ENCODE measurements at regions not wholly inside any gene's neighbourhood (a gene's known extent, or its start where the extent isn't known, plus 50 kb on each side); places are given as distances from the start of the nearest gene placed in this dataset.
"Not testable (repeated sequence)": the region's sequence is repeated elsewhere in the genome, so short reads cannot be mapped to it uniquely, and the experiment has no call there.

DNA sequence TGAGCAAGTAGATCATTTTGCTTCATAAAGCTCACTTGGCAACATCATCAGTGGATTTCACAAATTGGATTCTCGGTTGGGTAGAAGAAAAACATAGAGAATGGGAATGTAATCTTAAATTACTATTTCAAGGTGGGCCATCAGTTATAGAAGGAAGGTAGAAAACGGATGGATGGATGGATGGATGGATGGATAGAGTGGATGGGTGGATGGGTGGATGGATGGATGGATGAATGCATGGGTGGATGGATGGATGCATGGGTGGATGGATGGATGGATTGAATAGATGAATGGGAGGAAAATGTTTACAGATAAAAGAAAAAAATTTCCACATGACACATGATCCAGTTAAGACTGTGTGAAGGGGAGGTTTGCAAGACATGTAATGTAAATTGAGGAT is 159.7 kb downstream of the MEX3B start:
- Mint-ChIP-seq H3K9me3 (peaks cover 12% of the 10 kb centered on the region), H3K36me3 (ENCODE audit: low read depth) (no peaks in the 10 kb centered on the region), H3K27ac (no peak overlapping the region), H3K4me3 (no peak overlapping the region), H3K27me3 (no peaks in the 10 kb centered on the region), H3K4me1 (ENCODE audit: low read depth) (peaks cover 5% of the 10 kb centered on the region)
- intact Hi-C loops (cut with micrococcal nuclease) = no loop called here

DNA sequence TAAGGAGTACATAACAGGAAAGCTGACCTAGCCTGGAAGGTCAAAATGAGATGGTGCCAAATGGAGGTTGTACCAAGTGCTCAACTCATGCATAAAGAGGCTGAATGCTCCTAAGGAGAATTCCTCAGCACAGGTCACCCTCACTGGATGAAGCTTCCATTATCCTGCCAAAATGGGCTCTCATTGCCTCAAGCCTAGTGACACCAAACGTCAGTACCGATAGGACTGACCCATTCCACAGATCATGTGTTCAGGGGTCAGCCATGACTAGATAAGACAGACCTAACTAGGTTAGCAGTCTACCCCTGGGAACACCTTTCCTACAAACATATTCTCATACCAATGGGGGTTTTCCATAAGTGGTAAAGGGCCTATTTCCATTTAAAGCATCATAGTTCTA is 160.7 kb downstream of the MEX3B start:
- Mint-ChIP-seq H3K27ac (no peak overlapping the region), H3K9me3 (peaks cover 12% of the 10 kb centered on the region), H3K4me1 (ENCODE audit: low read depth) (peaks cover 5% of the 10 kb centered on the region), H3K36me3 (ENCODE audit: low read depth) (no peaks in the 10 kb centered on the region), H3K27me3 (no peaks in the 10 kb centered on the region), H3K4me3 (no peak overlapping the region)
- intact Hi-C loops (cut with micrococcal nuclease) = no loop called here

- Mint-ChIP-seq H3K4me3 (no peak overlapping the region), H3K9me3 (peaks cover 9% of the 10 kb centered on the region), H3K36me3 (ENCODE audit: low read depth) (no peaks in the 10 kb centered on the region), H3K27ac (no peak overlapping the region), H3K27me3 (no peaks in the 10 kb centered on the region), H3K4me1 (ENCODE audit: low read depth) (peaks cover 5% of the 10 kb centered on the region)
- intact Hi-C loops (cut with micrococcal nuclease) = no loop called here
Observed at GRCh38 chr15:81882504-81882903, 163.3 kb downstream of the MEX3B start.

- no peaks in the 10 kb centered on the region for H3K36me3 Mint-ChIP-seq (ENCODE audit: low read depth)
- no peak overlapping the region for H3K4me3 Mint-ChIP-seq
- no peaks in the 10 kb centered on the region for H3K9me3 Mint-ChIP-seq
- intact Hi-C loops (cut with micrococcal nuclease) = no loop called here
- H3K27me3 Mint-ChIP-seq = no peaks in the 10 kb centered on the region
- no peak overlapping the region for H3K27ac Mint-ChIP-seq
- peaks cover 5% of the 10 kb centered on the region for H3K4me1 Mint-ChIP-seq (ENCODE audit: low read depth)
Observed at GRCh38 chr15:81880833-81881232, 165.0 kb downstream of the MEX3B start.

GRCh38 chr15:81880314-81880713 is 165.5 kb downstream of the MEX3B start:
- H3K4me3 Mint-ChIP-seq = no peak overlapping the region
- H3K36me3 Mint-ChIP-seq (ENCODE audit: low read depth) = no peaks in the 10 kb centered on the region
- H3K27me3 Mint-ChIP-seq = no peaks in the 10 kb centered on the region
- H3K27ac Mint-ChIP-seq = no peak overlapping the region
- H3K9me3 Mint-ChIP-seq = no peaks in the 10 kb centered on the region
- intact Hi-C loops (cut with micrococcal nuclease) = no loop called here
- H3K4me1 Mint-ChIP-seq (ENCODE audit: low read depth) = peaks cover 5% of the 10 kb centered on the region

GRCh38 chr15:81875717-81876116 is 170.1 kb downstream of the MEX3B start:
- H3K27me3 Mint-ChIP-seq; intact Hi-C loops (cut with micrococcal nuclease); H3K4me1 Mint-ChIP-seq (ENCODE audit: low read depth): not testable (repeated sequence)

DNA sequence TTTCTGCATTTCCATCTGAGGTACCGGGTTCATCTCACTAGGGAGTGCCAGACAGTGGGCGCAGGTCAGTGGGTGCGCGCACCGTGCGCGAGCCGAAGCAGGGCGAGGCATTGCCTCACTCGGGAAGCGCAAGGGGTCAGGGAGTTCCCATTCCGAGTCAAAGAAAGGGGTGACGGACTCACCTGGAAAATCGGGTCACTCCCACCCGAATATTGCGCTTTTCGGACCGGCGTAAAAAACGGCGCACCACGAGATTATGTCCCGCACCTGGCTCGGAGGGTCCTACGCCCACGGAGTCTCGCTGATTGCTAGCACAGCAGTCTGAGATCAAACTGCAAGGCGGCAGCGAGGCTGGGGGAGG is 175.1 kb downstream of the MEX3B start:
- intact Hi-C loops (cut with micrococcal nuclease); H3K27ac Mint-ChIP-seq; H3K36me3 Mint-ChIP-seq (ENCODE audit: low read depth); H3K4me1 Mint-ChIP-seq (ENCODE audit: low read depth); H3K4me3 Mint-ChIP-seq; H3K27me3 Mint-ChIP-seq: not testable (repeated sequence)
- peaks cover 12% of the 10 kb centered on the region for H3K9me3 Mint-ChIP-seq

More at GRCh38 chr15:81875717-81876116, 170.1 kb downstream of the MEX3B start:
- H3K27ac Mint-ChIP-seq; H3K4me3 Mint-ChIP-seq; H3K36me3 Mint-ChIP-seq (ENCODE audit: low read depth); H3K9me3 Mint-ChIP-seq: not testable (repeated sequence)

- H3K27me3 Mint-ChIP-seq; H3K27ac Mint-ChIP-seq; H3K36me3 Mint-ChIP-seq (ENCODE audit: low read depth); H3K4me3 Mint-ChIP-seq; intact Hi-C loops (cut with micrococcal nuclease); H3K4me1 Mint-ChIP-seq (ENCODE audit: low read depth): not testable (repeated sequence)
- H3K9me3 Mint-ChIP-seq = peaks cover 12% of the 10 kb centered on the region
Observed at GRCh38 chr15:81870062-81870745, 175.6 kb downstream of the MEX3B start.

DNA sequence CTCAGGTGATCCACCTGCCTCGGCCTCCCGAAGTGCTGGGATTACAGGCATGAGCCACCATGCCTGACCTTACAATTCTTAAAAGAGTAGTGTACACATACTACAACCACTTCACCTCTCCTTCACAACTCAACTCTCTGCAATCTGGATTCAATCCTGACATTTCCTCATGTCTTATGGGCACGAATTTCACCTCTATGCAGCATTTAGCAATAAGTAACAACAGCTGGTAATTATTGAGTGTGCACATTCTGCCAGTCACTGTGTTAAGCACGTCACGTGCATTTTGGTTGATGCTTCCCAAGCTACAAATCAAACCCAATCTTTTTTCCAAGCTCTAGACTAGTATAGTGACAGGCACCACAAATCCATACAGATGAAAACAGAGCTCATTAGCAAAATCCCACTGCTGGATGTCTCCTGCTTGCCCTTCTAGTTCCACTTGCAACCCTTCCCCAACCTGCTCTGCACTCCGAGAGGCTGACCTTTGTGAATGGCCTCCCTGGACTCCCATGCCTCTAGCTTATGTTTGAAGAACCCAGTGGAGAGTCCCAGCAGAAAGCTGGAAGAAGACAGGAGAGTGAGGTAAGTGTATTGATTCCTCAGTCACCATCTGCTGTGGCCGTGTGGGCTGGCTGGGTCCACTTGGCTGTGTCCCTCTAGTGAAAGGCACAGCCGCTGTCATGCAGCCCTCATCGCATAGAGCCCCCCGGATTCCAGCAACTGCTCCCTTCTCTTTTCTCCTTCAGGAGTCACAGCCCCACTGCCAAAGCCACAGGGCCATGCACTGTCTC is 176.5 kb downstream of the MEX3B start:
- H3K27ac Mint-ChIP-seq = no peak overlapping the region
- intact Hi-C loops (cut with micrococcal nuclease) = no loop called here
- H3K27me3 Mint-ChIP-seq = no peaks in the 10 kb centered on the region
- peaks cover 12% of the 10 kb centered on the region for H3K9me3 Mint-ChIP-seq
- H3K4me1 Mint-ChIP-seq (ENCODE audit: low read depth) = no peaks in the 10 kb centered on the region
- no peak overlapping the region for H3K4me3 Mint-ChIP-seq
- H3K36me3 Mint-ChIP-seq (ENCODE audit: low read depth) = no peaks in the 10 kb centered on the region

- H3K4me3 Mint-ChIP-seq = no peak overlapping the region
- no peaks in the 10 kb centered on the region for H3K4me1 Mint-ChIP-seq (ENCODE audit: low read depth)
- intact Hi-C loops (cut with micrococcal nuclease) = no loop called here
- no peak overlapping the region for H3K27ac Mint-ChIP-seq
- H3K27me3 Mint-ChIP-seq = no peaks in the 10 kb centered on the region
- H3K36me3 Mint-ChIP-seq (ENCODE audit: low read depth) = no peaks in the 10 kb centered on the region
- H3K9me3 Mint-ChIP-seq = peaks cover 12% of the 10 kb centered on the region
Observed at GRCh38 chr15:81865850-81866537, 179.8 kb downstream of the MEX3B start.

DNA sequence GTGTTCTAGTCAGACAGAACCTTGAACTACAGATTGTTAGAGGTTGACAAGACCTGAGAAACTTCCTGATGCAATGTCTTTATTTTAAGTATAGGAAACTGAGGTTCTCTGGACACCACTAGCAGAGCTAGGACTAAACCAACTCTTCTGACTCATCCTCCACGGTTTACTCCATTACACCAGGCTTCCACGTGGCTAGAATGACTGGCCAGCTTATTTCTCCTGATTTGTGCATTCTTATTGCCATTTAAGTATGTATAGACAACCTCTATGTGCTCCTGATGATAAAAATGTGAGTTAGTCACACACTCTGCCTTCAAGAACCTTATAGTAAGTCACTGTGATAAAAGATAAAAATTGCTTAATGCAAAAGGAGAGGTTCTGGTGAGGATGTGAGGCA is 182.7 kb downstream of the MEX3B start:
- no peaks in the 10 kb centered on the region for H3K4me1 Mint-ChIP-seq (ENCODE audit: low read depth)
- no peaks in the 10 kb centered on the region for H3K27me3 Mint-ChIP-seq
- intact Hi-C loops (cut with micrococcal nuclease) = no loop called here
- no peaks in the 10 kb centered on the region for H3K9me3 Mint-ChIP-seq
- no peak overlapping the region for H3K4me3 Mint-ChIP-seq
- H3K27ac Mint-ChIP-seq = no peak overlapping the region
- H3K36me3 Mint-ChIP-seq (ENCODE audit: low read depth) = no peaks in the 10 kb centered on the region

DNA sequence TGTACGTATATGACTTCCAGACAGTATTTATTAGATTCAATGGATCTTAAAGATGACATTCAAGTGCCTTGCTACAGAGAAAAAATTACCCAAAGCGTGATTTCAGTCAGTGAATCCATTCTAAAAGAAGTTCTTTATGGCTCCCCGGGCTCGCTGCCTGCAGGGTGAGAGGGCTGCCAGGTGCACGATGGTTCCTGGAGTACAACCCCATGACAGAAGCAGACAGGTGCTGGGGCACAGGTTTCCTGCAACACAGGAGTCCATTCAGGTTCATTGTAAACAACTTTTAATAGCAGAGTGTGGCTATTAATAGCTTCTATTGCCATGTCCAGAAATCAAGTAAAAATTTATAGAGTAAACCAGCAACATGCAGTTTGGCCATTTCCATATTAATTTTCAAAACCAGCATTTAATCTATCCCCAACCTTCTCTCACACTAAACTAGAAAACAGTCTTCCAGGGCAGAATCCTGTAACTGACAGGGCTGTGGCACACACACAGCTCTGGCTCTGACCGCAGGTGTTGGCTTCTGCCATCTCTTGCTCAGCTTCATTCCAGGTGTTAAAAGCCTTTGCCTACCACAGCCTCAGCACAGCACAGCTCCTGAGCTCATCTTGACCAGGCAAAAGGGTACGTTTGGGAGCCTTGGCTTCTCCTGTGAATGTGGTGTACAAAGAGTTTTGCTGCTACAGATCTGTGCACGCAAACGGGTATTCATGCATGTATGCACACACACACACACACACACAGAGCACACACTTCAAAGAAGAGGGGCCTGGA is 185.9 kb downstream of the MEX3B start:
- Mint-ChIP-seq H3K36me3 (ENCODE audit: low read depth) (no peaks in the 10 kb centered on the region), H3K27me3 (no peaks in the 10 kb centered on the region), H3K4me1 (ENCODE audit: low read depth) (no peaks in the 10 kb centered on the region), H3K9me3 (no peaks in the 10 kb centered on the region), H3K4me3 (no peak overlapping the region), H3K27ac (no peak overlapping the region)
- intact Hi-C loops (cut with micrococcal nuclease) = no loop called here

- H3K9me3 Mint-ChIP-seq = no peaks in the 10 kb centered on the region
- intact Hi-C loops (cut with micrococcal nuclease) = no loop called here
- H3K36me3 Mint-ChIP-seq (ENCODE audit: low read depth) = no peaks in the 10 kb centered on the region
- no peaks in the 10 kb centered on the region for H3K4me1 Mint-ChIP-seq (ENCODE audit: low read depth)
- H3K27me3 Mint-ChIP-seq = no peaks in the 10 kb centered on the region
- H3K27ac Mint-ChIP-seq = no peak overlapping the region
- H3K4me3 Mint-ChIP-seq = no peak overlapping the region
Observed at GRCh38 chr15:81858586-81858985, 187.2 kb downstream of the MEX3B start.

- Mint-ChIP-seq H3K4me1 (ENCODE audit: low read depth) (no peaks in the 10 kb centered on the region), H3K27me3 (no peaks in the 10 kb centered on the region), H3K9me3 (no peaks in the 10 kb centered on the region), H3K4me3 (no peak overlapping the region), H3K36me3 (ENCODE audit: low read depth) (no peaks in the 10 kb centered on the region), H3K27ac (no peak overlapping the region)
- intact Hi-C loops (cut with micrococcal nuclease) = no loop called here
Observed at GRCh38 chr15:81858136-81858535, 187.7 kb downstream of the MEX3B start.

All from dendritic cell treated with granulocyte-macrophage colony-stimulating factor and Interleukin-4, amounts not matched to agents 40 ng/mL and 50 ng/mL, for 4 days (primary cell).